Transverse colon (tissue), 4 donors: ENCODE measurements at regions not wholly inside any gene's neighbourhood (a gene's known extent, or its start where the extent isn't known, plus 50 kb on each side); places are given as distances from the start of the nearest gene placed in this dataset.

ENCODE experiments used
- EP300 ChIP-seq: sonication (generic); formaldehyde crosslinking; IDR thresholded peaks from one replicate; pipeline ENCODE4 v1.6.1; 2017; ENCODE audit warnings: antibody characterized with exemption, low read depth
- POLR2A ChIP-seq: fragments of 450-650 bp; IDR thresholded peaks from one replicate; pipeline ENCODE4 v1.6.1; 2016; ENCODE audit warnings: antibody characterized with exemption, mild to moderate bottlenecking, moderate library complexity
- POLR2AphosphoS5 ChIP-seq, 3 donors: sonication (generic); formaldehyde crosslinking; IDR thresholded peaks; one replicate each; pipeline ENCODE4 v1.6.1; 2016; ENCODE audit warnings: antibody characterized with exemption in 3 of 3
- TF ChIP-seq, protein P1 (sequence below), 5 experiments: fragments of 200-600 bp in 3 of 5; fragments of 450-650 bp in 2 of 5; sonication (generic) in 3 of 5; IDR thresholded peaks; 1 replicate in 2 of 5; 2 replicates in 3 of 5; pipeline ENCODE4 v1.5.1; 2016 to 2017; ENCODE audit warnings: antibody characterized with exemption in 5 of 5, inconsistent platforms in 3 of 5, mild to moderate bottlenecking in 2 of 5, moderate library complexity in 1 of 5

DNA sequence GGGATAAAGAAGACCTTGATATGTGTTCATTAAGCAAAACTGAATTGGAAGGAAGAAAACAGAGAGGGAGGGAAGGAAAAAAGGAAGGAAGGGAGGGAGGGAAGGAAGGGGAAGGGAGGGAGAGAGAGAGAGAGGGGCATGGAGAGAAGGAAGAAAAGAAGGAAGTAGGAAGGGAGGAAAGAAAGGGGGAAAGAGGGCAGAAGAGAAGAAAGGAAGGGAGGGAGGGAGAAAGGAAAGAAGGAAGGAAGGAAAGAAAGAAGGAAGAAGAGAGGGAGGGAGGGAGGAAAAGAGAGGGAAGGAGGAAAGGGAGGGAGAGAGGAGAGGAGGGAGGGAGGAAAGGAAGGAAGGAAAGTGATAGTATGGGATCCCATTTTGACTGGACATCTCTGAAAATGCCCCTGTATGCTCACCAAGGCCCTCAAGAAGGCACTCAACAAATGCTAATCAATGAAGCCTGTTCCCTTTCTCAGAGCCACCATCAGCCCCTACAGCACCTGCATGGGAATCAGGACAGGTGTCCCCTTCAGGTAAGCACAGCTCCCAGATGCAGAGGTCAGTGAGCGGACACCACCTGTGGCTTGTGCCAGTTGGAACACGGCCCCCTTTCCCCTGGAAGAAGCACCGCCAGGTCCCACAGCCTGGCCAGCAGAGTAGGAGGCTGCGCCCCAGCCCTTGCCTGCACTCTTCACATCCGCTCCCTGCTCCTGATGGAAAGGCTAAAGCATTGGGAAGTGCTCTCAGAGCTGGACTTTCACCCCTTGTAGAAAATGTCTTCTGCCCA is 161.4 kb upstream of the DIO3 start:
- TF ChIP-seq POLR2A (no peak), EP300 (no peak), POLR2AphosphoS5 (IDR thresholded peaks at IDR 0.05) (no peak)
- TF ChIP-seq, protein P1, sequence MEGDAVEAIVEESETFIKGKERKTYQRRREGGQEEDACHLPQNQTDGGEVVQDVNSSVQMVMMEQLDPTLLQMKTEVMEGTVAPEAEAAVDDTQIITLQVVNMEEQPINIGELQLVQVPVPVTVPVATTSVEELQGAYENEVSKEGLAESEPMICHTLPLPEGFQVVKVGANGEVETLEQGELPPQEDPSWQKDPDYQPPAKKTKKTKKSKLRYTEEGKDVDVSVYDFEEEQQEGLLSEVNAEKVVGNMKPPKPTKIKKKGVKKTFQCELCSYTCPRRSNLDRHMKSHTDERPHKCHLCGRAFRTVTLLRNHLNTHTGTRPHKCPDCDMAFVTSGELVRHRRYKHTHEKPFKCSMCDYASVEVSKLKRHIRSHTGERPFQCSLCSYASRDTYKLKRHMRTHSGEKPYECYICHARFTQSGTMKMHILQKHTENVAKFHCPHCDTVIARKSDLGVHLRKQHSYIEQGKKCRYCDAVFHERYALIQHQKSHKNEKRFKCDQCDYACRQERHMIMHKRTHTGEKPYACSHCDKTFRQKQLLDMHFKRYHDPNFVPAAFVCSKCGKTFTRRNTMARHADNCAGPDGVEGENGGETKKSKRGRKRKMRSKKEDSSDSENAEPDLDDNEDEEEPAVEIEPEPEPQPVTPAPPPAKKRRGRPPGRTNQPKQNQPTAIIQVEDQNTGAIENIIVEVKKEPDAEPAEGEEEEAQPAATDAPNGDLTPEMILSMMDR (IDR thresholded peaks at IDR 0.05) = no peak
